ENCODE measurements at regions not wholly inside any gene's neighbourhood (a gene's known extent, or its start where the extent isn't known, plus 50 kb on each side); places are given as distances from the start of the nearest gene placed in this dataset.
"Not testable (repeated sequence)": the region's sequence is repeated elsewhere in the genome, so short reads cannot be mapped to it uniquely, and the experiment has no call there.

DNA sequence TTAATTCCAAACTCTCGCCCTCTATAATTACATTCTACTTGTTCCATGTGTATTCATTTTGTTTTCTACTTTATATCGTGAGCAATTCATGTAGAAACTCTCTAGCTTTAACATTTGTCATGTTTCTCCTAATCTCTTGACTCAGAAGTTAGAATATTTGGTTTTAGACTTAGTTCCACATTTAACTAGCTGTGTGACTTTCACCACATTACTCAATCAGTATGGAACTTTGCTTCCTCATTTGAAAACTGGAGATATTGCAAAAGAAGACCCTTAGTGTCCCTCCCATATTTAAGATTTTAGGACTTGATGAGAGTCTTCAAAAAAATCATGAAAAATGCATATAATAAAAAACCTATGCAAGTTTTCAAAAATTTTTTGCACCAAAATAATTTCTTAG lies 447.5 kb downstream of the GXYLT1 start:
- DNase-seq (ENCODE audit: insufficient read length, low spot score) (no peak), FAIRE-seq (no peak)

GRCh38 chr12:41684997-41685396 lies 459.7 kb downstream of the GXYLT1 start:
- FAIRE-seq, result no peak

GRCh38 chr12:41683513-41684240 lies 461.0 kb downstream of the GXYLT1 start:
- no peak for FAIRE-seq
- DNase-seq (ENCODE audit: insufficient read length, low spot score), result no peak

More at GRCh38 chr12:41684997-41685396, 459.7 kb downstream of the GXYLT1 start:
- DNase-seq (ENCODE audit: insufficient read length, low spot score), result no peak

GRCh38 chr12:41683023-41683422 lies 461.7 kb downstream of the GXYLT1 start:
- no peak for DNase-seq (ENCODE audit: insufficient read length, low spot score)
- no peak for FAIRE-seq

DNA sequence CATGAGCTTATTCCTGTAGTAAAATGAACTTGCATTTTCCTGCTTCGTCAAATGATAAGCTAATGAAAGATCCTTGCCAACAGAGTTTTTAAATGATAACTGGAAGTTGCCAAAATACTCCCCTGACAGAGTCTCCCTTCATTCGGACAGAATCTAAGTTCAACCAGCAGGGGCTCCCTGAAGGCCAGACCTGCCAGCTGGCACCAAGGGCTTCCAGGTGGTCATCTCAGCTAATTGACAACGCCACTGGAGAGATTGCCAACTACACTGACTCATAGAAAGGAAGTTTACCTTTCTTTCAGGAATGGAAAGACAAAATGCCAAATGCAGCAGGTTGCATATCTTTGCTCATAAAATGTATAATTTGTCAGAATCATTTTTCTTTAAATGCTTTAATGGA lies 462.8 kb downstream of the GXYLT1 start:
- FAIRE-seq (no peak), DNase-seq (ENCODE audit: insufficient read length, low spot score) (no peak)

GRCh38 chr12:41680155-41680554 lies 464.5 kb downstream of the GXYLT1 start:
- DNase-seq (ENCODE audit: insufficient read length, low spot score) (no peak), FAIRE-seq (no peak)

- FAIRE-seq (no peak), DNase-seq (ENCODE audit: insufficient read length, low spot score) (no peak)
These were observed 475.6 kb downstream of the PDZRN4 start for GRCh38 chr12:41663598-41664265.

DNA sequence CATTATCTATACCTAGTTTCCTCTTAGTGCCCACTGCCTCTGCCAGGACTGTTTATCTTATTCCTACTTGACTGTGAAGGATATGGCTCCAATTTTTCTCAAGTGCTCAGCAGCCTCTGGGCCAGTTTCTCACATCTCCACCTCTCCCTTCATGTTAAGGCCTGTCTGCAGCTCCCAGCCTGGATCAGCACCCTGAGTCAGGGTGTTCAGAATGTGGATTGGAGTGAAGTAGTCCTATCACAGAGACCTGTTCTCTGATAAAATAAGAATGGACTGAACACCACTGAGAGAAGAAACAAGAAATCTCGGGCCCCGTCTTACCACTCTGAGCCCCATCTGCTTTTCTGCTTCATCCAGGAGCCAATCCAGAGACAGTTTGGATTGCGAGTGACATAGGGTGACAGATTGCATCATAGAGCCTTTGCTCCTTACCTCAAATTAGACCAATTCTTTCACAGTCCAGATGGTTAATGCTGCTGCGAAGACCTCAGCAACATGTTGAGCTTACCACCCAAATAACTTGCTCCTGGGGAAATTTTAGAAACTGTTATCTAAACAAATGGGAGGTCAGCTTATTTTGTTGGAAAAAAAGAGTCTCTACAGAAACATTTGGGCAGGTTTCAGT lies 473.1 kb downstream of the PDZRN4 start:
- FAIRE-seq (no peak), DNase-seq (ENCODE audit: insufficient read length, low spot score) (no peak)

DNA sequence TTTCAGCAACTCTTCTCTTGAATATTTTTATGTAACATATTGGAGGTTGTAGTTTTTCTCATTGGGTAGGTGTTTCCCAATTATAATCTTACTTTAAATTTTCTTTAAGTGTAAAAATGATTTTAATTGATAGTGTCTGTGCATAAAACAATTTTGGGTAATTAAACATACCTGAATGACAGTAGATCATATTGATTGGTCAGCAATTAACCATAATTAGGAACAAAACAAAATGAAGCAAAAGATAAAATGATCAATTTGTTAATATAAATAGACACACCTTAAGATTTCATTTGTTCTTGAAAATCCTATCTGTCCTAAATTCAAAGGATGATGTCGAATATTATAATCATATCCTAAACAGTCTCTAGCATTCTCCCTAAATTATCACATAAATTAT lies 468.3 kb downstream of the PDZRN4 start:
- FAIRE-seq (no peak), DNase-seq (ENCODE audit: insufficient read length, low spot score) (no peak)

DNA sequence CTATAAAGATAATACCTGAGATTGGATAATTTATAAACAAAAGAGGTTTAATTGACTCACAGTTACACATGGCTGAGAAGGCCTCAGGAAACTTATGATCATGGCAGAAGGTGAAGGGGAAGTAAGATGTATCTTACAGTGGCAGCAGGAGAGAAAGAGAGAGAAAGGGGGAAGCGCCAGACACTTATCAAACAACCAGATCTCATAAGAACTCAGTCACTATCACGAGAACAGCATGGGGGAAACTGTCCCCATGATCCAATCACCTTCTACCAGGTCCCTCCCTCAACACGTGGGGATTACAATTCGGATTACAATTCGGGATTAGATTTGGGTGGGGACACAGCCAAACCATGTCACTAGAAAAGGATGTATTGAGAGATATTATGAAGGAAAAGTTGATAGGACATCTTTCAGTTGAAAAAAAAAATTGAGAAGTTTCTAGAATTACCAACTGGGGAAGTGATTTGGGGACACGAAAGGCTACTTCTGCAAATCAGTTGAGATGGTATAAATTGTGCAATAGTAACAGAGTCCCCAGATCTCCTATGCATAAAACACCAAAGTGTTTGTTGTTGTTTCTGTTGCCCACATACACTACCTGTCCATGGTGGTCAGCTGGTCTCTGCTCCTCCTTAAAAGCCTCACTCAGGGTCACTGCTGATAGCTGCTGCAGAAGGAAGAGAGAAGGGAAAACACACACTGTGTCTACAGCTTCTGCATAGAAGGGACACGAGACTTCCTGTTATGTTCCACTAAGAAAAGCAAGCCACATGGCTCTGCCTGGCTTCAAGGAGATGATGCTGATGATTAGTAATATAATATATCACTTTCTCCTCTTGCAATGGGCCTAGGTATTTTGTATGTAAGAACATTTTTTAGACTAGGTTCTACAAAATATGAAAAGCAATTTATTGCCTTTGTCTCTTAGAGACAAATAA lies 465.5 kb downstream of the PDZRN4 start:
- DNase-seq (ENCODE audit: insufficient read length, low spot score) (no peak), FAIRE-seq (no peak)

DNA sequence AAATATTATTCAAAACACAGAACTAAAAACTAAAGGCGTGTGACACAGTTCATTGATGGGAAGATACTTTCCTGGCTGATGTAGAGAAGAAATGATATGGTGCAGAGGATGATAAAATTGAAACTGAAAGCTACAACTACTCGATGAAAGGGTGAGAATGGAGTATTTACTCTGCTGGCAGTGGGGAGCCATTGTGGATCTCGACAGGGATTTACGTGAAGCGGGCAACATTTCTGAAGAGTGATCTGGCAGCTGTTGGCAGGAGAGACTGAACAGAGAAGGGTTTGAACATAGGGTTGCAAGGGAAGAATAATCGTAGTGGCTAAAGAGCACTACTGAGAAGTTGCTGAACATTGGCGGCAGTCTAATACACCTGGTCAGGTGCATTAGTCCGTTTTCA lies 464.9 kb downstream of the PDZRN4 start:
- FAIRE-seq (no peak), DNase-seq (ENCODE audit: insufficient read length, low spot score) (no peak)

DNA sequence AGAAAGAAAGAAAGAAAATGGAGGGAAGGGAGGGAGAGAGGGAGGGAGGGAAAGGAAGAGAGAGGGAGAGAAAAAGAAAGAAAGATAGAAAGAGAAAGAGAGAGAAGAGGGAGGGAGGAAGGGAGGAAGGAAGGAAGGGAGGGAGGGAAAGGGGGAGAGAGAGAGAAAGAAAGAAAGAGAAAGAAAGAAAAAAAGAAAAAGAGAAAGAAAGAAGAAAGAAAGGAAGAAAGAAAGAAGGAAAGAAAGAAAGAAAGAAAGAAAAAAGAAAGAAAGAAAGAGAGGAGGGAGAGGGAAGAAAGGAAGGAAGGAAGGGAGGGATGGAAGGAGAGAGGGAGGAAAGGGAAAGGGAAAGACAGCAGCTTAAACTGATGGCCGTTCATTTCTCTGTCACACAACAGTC lies 457.5 kb downstream of the PDZRN4 start:
- FAIRE-seq, result no peak
- DNase-seq (ENCODE audit: insufficient read length, low spot score), result no peak

GRCh38 chr12:41642808-41643207 lies 454.7 kb downstream of the PDZRN4 start:
- not testable (repeated sequence) for FAIRE-seq

GRCh38 chr12:41636653-41637052 lies 448.5 kb downstream of the PDZRN4 start:
- FAIRE-seq, result no peak

More at GRCh38 chr12:41642808-41643207, 454.7 kb downstream of the PDZRN4 start:
- not testable (repeated sequence) for DNase-seq (ENCODE audit: insufficient read length, low spot score)

DNA sequence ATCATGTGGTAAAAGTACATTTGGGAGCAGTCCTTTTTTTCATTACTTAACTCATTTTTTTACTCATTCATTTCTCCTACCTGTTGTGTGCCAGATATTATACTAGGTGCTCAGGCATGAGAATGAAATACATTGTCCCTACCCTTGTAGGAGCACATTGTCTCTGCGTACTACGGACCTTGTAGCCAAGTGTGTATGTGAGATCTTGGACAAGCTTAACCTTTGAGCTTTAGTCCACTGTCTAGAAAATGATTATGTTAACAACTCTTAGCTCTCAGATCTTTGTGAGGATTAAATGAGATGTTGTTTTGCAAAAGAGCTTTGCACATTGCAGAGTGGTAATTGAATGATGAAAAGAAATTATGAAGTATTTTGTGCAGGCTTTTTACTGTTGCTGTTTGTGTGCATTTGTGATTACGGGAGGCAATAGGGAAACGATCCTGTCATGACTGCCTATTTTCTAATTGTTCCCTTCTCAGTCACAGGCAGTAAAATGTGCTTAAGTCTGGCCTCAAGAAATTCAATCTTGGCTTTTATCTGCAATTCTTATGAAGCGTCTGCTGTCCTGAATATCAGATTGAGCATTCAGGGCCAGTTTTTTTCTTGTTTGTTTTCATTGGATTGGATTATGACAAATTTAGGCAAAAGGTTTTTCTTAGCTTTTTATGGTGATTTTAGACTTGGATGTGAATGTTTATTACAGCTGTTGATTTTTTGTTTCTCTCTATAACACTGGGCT lies 447.7 kb downstream of the PDZRN4 start:
- no peak for FAIRE-seq

More at GRCh38 chr12:41636653-41637052, 448.5 kb downstream of the PDZRN4 start:
- no peak for DNase-seq (ENCODE audit: insufficient read length, low spot score)

DNA sequence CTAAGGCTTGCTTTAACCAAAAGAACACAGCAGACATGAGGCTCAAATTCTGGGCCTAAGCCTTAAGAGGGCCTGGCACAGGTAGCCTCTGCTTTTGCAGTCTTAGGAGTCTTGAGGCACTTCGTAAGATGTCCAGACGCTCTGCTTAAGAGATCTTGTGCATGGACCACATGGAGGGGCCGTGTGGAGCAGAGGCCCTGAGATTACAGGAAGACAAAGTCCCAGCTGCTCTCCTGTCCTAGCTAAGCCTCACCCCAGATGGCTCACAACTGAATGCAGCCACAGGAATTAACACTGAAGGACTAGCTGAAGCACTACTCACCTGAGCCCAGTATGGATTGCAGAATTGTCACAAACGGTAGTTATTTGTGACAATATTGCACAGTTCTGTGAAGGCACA lies 446.0 kb downstream of the PDZRN4 start:
- FAIRE-seq (no peak), DNase-seq (ENCODE audit: insufficient read length, low spot score) (no peak)

More for the DNA sequence above, 447.7 kb downstream of the PDZRN4 start:
- DNase-seq (ENCODE audit: insufficient read length, low spot score), result no peak

DNA sequence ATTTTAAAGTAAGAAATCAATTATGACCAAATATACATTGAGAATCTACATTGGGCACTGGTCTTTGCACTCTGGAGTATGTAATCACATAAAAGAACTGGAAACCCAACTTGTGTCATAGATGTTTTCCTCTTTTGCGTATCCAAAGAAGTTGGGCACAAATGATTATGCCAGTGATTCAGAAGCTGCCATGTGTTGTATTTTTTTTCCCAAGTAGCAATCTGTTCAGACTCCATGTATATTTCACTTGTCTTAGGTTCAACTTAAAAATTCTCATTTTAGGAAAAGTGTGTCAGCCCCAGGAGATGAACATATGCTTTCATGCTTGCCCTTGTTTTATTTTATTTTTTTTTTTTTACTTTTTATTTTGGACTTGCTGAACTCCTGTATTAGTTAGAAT lies 441.5 kb downstream of the PDZRN4 start:
- FAIRE-seq (no peak), DNase-seq (ENCODE audit: insufficient read length, low spot score) (no peak)

- no peak for FAIRE-seq
- DNase-seq (ENCODE audit: insufficient read length, low spot score), result no peak
These were observed 439.4 kb downstream of the PDZRN4 start for GRCh38 chr12:41627476-41627875.

DNA sequence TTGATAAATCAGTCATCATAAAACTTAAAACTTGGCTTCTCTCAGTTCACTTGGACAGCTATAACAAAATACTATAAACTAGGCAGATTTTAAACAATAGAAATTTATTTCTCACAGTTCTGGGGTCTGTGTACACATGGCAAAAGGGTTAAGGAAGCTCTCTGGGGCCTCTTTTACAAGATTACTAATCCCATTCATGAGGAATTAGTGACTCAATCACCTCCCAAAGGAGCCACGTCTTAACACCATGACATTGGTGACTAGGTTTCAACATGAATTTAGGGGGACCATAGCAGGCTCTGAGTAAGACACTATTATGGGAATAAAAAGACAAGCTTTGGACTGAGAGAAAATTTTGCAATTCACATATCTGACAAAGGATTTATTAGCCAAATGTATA lies 436.5 kb downstream of the PDZRN4 start:
- DNase-seq (ENCODE audit: insufficient read length, low spot score), result no peak
- FAIRE-seq, result no peak

All from GM19239 (cell line).